Trophoblast cell (in vitro differentiated cells and primary cell): ENCODE measurements at regions not wholly inside any gene's neighbourhood (a gene's known extent, or its start where the extent isn't known, plus 50 kb on each side); places are given as distances from the start of the nearest gene placed in this dataset.

Experiments
- DNase-seq, 2 donors: peaks; one replicate each; pipeline ENCODE4 v3.0.0-alpha.2; 2016
- H2AFZ ChIP-seq: 2 replicates; pipeline ENCODE4 v1.6.1; 2013; ENCODE audit warnings: low read length, moderate library complexity, mild to moderate bottlenecking; ENCODE audit not compliant: insufficient read depth, poor library complexity
- H2AK5ac ChIP-seq: 2 replicates; pipeline ENCODE4 v1.6.1; 2013; ENCODE audit warnings: mild to moderate bottlenecking, low read length
- H2BK120ac ChIP-seq: 2 replicates; pipeline ENCODE4 v1.6.1; 2013; ENCODE audit warnings: low read length, mild to moderate bottlenecking, moderate library complexity; ENCODE audit not compliant: insufficient read depth, poor library complexity
- H2BK12ac ChIP-seq: 2 replicates; pipeline ENCODE4 v1.6.1; 2013; ENCODE audit warnings: mild to moderate bottlenecking, low read length, moderate library complexity
- H2BK5ac ChIP-seq: 2 replicates; pipeline ENCODE4 v1.6.1; 2013; ENCODE audit warnings: low read length, low read depth, moderate library complexity, mild to moderate bottlenecking; ENCODE audit not compliant: poor library complexity
- H3K14ac ChIP-seq: 2 replicates; pipeline ENCODE4 v1.6.1; 2013; ENCODE audit warnings: mild to moderate bottlenecking, low read length
- H3K18ac ChIP-seq: 2 replicates; pipeline ENCODE4 v1.6.1; 2013; ENCODE audit warnings: mild to moderate bottlenecking, low read length
- H3K23ac ChIP-seq: 2 replicates; pipeline ENCODE4 v1.6.1; 2013; ENCODE audit warnings: low read length
- H3K27ac ChIP-seq: 2 replicates; pipeline ENCODE4 v1.5.1; 2013; ENCODE audit warnings: low read depth, mild to moderate bottlenecking, inconsistent platforms, low read length, moderate library complexity
- H3K27me3 ChIP-seq: 2 replicates; pipeline ENCODE4 v1.6.1; 2013; ENCODE audit warnings: inconsistent platforms, mild to moderate bottlenecking, low read length, moderate library complexity; ENCODE audit not compliant: insufficient read depth
- H3K36me3 ChIP-seq, 2 experiments: 1 replicate in 1 of 2; 2 replicates in 1 of 2; pipeline ENCODE4 v1.6.1; 2013; ENCODE audit warnings: low read length in 2 of 2, mild to moderate bottlenecking in 2 of 2, moderate library complexity in 1 of 2; ENCODE audit not compliant: insufficient read depth in 2 of 2, control insufficient read depth in 1 of 2
- H3K4ac ChIP-seq: 2 replicates; pipeline ENCODE4 v1.6.1; 2013; ENCODE audit warnings: low read depth, mild to moderate bottlenecking, low read length, moderate library complexity
- H3K4me1 ChIP-seq, 2 experiments: 1 replicate in 1 of 2; 2 replicates in 1 of 2; pipeline ENCODE4 v1.6.1; 2013; ENCODE audit warnings: low read length in 2 of 2, mild to moderate bottlenecking in 2 of 2, moderate library complexity in 1 of 2; ENCODE audit not compliant: insufficient read depth in 2 of 2, control insufficient read depth in 1 of 2
- H3K4me2 ChIP-seq: 2 replicates; pipeline ENCODE4 v1.6.1; 2013; ENCODE audit warnings: inconsistent platforms, mild to moderate bottlenecking, low read length, moderate library complexity
- H3K4me3 ChIP-seq: 2 replicates; pipeline ENCODE4 v1.5.1; 2013; ENCODE audit warnings: mild to moderate bottlenecking, low read depth, low read length, inconsistent platforms
- H3K79me1 ChIP-seq: one replicate; pipeline ENCODE4 v1.6.1; 2013; ENCODE audit warnings: low read length
- H3K79me2 ChIP-seq: 2 replicates; pipeline ENCODE4 v1.6.1; 2013; ENCODE audit warnings: low read length, mild to moderate bottlenecking; ENCODE audit not compliant: control insufficient read depth, insufficient read depth, poor library complexity
- H3K9ac ChIP-seq: 2 replicates; pipeline ENCODE4 v1.6.1; 2013; ENCODE audit warnings: mild to moderate bottlenecking, low read length
- H3K9me3 ChIP-seq: 2 replicates; pipeline ENCODE4 v1.6.1; 2013; ENCODE audit warnings: low read depth, mild to moderate bottlenecking, control low read depth, inconsistent platforms, low read length; ENCODE audit not compliant: insufficient read depth
- H4K12ac ChIP-seq: 2 replicates; pipeline ENCODE4 v1.6.1; 2013; ENCODE audit warnings: low read depth, mild to moderate bottlenecking, low read length, moderate library complexity
- H4K8ac ChIP-seq: 2 replicates; pipeline ENCODE4 v1.6.1; 2013; ENCODE audit warnings: low read depth, mild to moderate bottlenecking, low read length, moderate library complexity
- H4K91ac ChIP-seq: one replicate; pipeline ENCODE4 v1.6.1; 2013; ENCODE audit warnings: low read depth, mild to moderate bottlenecking, low read length, moderate library complexity
- WGBS: extraction: QIAGEN DNeasy Blood & Tissue Kit; methylation state at CpG from one replicate; pipeline ENCODE4 v1.1.7; 2013; ENCODE audit warnings: missing lambda C conversion rate; ENCODE audit not compliant: insufficient read length, insufficient coverage; ENCODE audit errors: extremely low coverage; 5-methylcytosine and 5-hydroxymethylcytosine counted together

DNA sequence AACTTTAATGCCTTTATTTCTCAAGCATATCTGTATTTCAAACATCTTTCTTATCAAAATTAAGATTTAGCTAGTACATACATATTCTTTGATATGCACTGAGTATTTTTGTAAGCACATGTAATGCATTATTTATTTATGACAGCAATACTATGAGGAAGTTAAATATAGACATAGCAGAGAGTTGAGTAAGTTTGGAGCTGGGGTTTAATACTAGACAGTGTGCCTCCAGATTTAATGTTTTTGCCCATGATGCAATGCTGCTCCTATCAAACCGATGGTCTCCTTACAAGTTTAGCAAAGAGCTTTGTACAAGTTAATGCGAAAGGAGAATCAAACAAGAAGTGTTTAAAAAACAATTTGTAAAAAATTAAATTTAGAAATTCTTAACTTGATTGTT, 826.6 kb upstream of the MGAT4C start:
- no peak overlapping the region for H3K4ac ChIP-seq
- H2BK5ac ChIP-seq, result no peak overlapping the region
- no peak overlapping the region for H4K91ac ChIP-seq
- H3K4me2 ChIP-seq, result no peak overlapping the region
- no peak overlapping the region for H4K12ac ChIP-seq
- DNase-seq, result no peak
- H3K18ac ChIP-seq, result no peak overlapping the region
- H3K9me3 ChIP-seq, result no peaks in the 10 kb centered on the region
- no peak overlapping the region for H3K14ac ChIP-seq
- no peaks in the 10 kb centered on the region for H3K36me3 ChIP-seq
- H3K27ac ChIP-seq, result no peak overlapping the region
- H3K79me1 ChIP-seq, result no peaks in the 10 kb centered on the region
- no peak overlapping the region for H4K8ac ChIP-seq
- H3K23ac ChIP-seq, result no peak overlapping the region
- no peak overlapping the region for H2BK120ac ChIP-seq
- no peak overlapping the region for H3K9ac ChIP-seq
- H3K27me3 ChIP-seq, result no peaks in the 10 kb centered on the region
- H2AK5ac ChIP-seq, result no peak overlapping the region
- H2BK12ac ChIP-seq, result no peak overlapping the region
- no peak overlapping the region for H3K4me3 ChIP-seq
- H2AFZ ChIP-seq, result no peak overlapping the region
- WGBS, result no CpG with 5 or more reads among the region's 2 CpGs
- H3K4me1 ChIP-seq, result no peaks in the 10 kb centered on the region
- H3K79me2 ChIP-seq, result no peaks in the 10 kb centered on the region

DNA sequence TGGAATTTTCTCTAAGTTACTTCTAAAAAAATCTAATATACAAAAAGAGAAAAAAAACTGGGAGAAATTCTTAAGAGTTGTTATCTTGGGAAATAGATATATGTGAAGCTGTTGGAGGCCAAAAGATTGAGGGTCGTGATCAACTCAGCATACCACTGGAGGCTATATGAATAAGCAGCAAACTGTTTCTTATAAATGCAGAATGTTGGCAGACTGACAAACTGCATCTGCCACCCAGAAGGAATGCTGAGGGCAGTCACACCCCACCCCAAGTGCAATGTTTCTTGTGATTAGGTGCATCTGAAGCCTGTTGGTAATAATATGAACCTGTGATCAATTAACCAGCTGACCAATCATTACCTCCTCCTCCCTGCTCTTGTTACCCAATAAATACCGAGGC, 818.6 kb upstream of the MGAT4C start:
- Histone ChIP-seq H3K4me3 (no peak overlapping the region), H3K4me2 (no peak overlapping the region)

DNA sequence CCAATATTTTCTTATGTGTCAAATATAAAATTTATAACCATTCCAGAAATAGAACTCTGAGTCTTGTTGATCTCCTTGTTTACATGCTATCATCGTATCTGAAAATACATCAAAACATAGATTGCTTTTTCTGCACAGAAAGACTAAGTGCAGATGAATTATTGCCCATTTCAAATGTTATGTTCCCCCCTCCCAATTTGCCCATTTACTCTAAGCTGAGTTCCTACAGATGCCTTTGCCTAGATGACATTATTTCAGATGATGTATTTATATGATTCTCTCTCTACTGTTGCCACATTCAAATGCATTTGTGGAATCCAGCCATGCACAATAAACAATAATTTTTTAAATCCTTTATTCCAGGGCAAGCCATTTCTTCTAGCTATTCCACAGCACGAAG, 810.1 kb upstream of the MGAT4C start:
- Histone ChIP-seq H4K12ac (no peak overlapping the region), H3K27ac (no peak overlapping the region), H2BK120ac (no peak overlapping the region), H3K36me3 (no peaks in the 10 kb centered on the region), H3K4me1 (no peaks in the 10 kb centered on the region), H3K79me1 (no peaks in the 10 kb centered on the region), H3K14ac (no peak overlapping the region), H2AFZ (no peak overlapping the region), H3K23ac (no peak overlapping the region), H2BK5ac (no peak overlapping the region), H3K79me2 (no peaks in the 10 kb centered on the region), H2AK5ac (no peak overlapping the region), H3K4me3 (no peak overlapping the region), H3K4ac (no peak overlapping the region), H4K8ac (no peak overlapping the region), H2BK12ac (no peak overlapping the region), H3K27me3 (no peaks in the 10 kb centered on the region), H4K91ac (no peak overlapping the region), H3K4me2 (no peak overlapping the region), H3K18ac (no peak overlapping the region), H3K9me3 (no peaks in the 10 kb centered on the region), H3K9ac (no peak overlapping the region)
- no CpG with 5 or more reads among the region's 2 CpGs for WGBS
- DNase-seq, result no peak

More for the DNA sequence above, 818.6 kb upstream of the MGAT4C start:
- no peak for DNase-seq
- Histone ChIP-seq H2BK5ac (no peak overlapping the region), H2AFZ (no peak overlapping the region), H3K23ac (no peak overlapping the region), H3K9ac (no peak overlapping the region), H2BK120ac (no peak overlapping the region), H4K8ac (no peak overlapping the region), H3K27ac (no peak overlapping the region), H4K12ac (no peak overlapping the region), H3K9me3 (no peaks in the 10 kb centered on the region), H3K27me3 (no peaks in the 10 kb centered on the region), H3K4ac (no peak overlapping the region), H3K36me3 (no peaks in the 10 kb centered on the region), H3K4me1 (no peaks in the 10 kb centered on the region), H2AK5ac (no peak overlapping the region), H3K14ac (no peak overlapping the region), H3K79me2 (no peaks in the 10 kb centered on the region), H3K79me1 (no peaks in the 10 kb centered on the region), H3K18ac (no peak overlapping the region), H4K91ac (no peak overlapping the region), H2BK12ac (no peak overlapping the region)
- no CpG with 5 or more reads among the region's 2 CpGs for WGBS

DNA sequence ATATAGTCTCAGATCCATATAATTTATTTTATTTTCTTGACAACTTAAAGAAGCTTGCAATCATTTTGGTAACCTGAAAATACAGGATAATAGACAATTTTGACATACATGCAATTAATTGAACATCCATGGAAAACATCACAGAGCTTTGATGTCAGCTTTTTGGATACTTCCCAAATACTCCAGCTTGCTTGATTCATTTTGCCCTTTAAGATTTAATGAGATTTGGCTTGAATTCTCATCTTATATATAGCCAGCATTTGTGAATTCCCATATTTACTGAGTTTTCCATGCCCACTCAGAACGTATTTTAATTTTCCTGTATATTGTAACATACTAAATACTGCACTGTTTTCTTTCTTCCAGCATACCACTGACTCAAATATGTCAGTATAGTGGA, 803.0 kb upstream of the MGAT4C start:
- Histone ChIP-seq H3K4me3 (no peak overlapping the region), H4K12ac (no peak overlapping the region), H3K23ac (no peak overlapping the region), H3K4ac (no peak overlapping the region), H3K27ac (no peak overlapping the region), H2AFZ (no peak overlapping the region), H2BK120ac (no peak overlapping the region), H4K8ac (no peak overlapping the region), H3K36me3 (no peaks in the 10 kb centered on the region), H2AK5ac (no peak overlapping the region), H3K27me3 (no peaks in the 10 kb centered on the region), H3K4me1 (no peaks in the 10 kb centered on the region), H3K79me1 (no peaks in the 10 kb centered on the region), H3K4me2 (no peak overlapping the region), H3K79me2 (no peaks in the 10 kb centered on the region), H3K9ac (no peak overlapping the region), H2BK12ac (no peak overlapping the region), H3K9me3 (no peaks in the 10 kb centered on the region), H4K91ac (no peak overlapping the region), H3K14ac (no peak overlapping the region), H2BK5ac (no peak overlapping the region), H3K18ac (no peak overlapping the region)
- DNase-seq, result no peak
- WGBS, result no CpG with 5 or more reads among the region's 1 CpG

DNA sequence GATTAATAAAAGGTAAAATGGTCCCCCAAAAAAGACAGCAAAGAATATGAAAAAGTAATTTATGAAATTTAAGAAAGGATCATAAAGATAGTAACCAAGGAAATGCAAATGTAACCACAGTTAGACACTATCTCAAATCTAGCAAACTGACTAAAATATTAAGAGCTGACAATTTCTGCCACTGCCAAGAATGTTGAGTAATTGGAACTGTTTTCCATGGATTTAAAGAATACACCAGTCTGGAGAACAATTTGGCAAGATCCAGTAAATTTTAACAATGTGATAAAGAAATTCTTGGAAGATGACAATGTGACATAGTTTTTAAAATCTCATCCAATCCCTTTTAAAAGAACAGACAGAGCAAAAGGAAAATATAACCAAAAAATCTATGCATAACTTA, 798.0 kb upstream of the MGAT4C start:
- no peak overlapping the region for H4K8ac ChIP-seq
- H2AFZ ChIP-seq, result no peak overlapping the region
- H3K27me3 ChIP-seq, result no peaks in the 10 kb centered on the region
- H4K12ac ChIP-seq, result no peak overlapping the region
- no peak for DNase-seq
- H3K18ac ChIP-seq, result no peak overlapping the region
- H3K4me3 ChIP-seq, result no peak overlapping the region
- no peak overlapping the region for H3K4ac ChIP-seq
- no peak overlapping the region for H2BK12ac ChIP-seq
- H3K9me3 ChIP-seq, result no peaks in the 10 kb centered on the region
- no peak overlapping the region for H3K27ac ChIP-seq
- H3K14ac ChIP-seq, result no peak overlapping the region
- no peaks in the 10 kb centered on the region for H3K79me1 ChIP-seq
- H2AK5ac ChIP-seq, result no peak overlapping the region
- no peaks in the 10 kb centered on the region for H3K79me2 ChIP-seq
- no peaks in the 10 kb centered on the region for H3K4me1 ChIP-seq
- H2BK5ac ChIP-seq, result no peak overlapping the region
- no peak overlapping the region for H2BK120ac ChIP-seq
- no peak overlapping the region for H3K4me2 ChIP-seq
- H3K36me3 ChIP-seq, result no peaks in the 10 kb centered on the region
- no peak overlapping the region for H4K91ac ChIP-seq
- no peak overlapping the region for H3K23ac ChIP-seq
- H3K9ac ChIP-seq, result no peak overlapping the region
